ENCODE measurements at regions not wholly inside any gene's neighbourhood (a gene's known extent, or its start where the extent isn't known, plus 50 kb on each side); places are given as distances from the start of the nearest gene placed in this dataset.
A peak's percentile ranks its signal among the peaks of the same experiment; 100 is the strongest.

DNA sequence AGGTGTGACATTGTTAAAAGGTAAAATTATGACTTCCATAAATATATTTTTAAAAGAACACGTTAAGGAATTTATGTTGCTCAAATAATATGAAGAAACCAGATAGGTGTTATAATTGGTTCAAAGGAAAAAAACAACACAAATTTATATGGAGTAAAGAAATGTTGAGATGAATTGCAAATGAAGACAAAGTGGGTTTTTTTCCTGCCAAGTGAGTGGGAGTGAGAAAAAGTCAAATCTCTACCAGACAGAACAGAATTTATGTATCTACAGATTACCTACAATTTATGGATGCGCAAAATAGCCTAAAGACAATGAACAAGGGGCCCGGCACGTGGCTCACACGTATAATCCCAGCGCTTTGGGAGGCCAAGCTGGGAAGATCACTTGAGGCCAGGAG, 159.7 kb upstream of the SLC1A4 start:
- DNase-seq (ENCODE audit: low read depth): no peak

GRCh38 chr2:64831134-64831976, 157.8 kb upstream of the SLC1A4 start:
- peak; percentile 98 for DNase-seq (ENCODE audit: low read depth)

DNA sequence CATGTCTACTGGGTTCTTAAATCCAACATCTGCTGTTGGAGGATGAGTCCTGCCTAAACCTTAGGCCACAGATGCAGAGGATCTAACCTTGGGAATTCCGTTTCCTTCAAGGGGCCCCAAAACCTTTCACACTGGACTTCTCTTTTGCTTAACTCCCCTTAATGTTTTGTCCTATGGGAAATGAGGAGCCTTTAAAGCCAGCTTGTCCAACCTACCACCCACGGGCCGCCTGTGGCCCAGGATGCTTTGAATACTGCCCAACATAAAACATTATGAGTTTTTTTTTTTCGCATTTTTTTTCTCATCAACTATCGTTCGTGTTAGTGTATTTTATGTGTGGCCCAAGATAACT, 157.2 kb upstream of the SLC1A4 start:
- DNase-seq (ENCODE audit: low read depth): no peak

DNA sequence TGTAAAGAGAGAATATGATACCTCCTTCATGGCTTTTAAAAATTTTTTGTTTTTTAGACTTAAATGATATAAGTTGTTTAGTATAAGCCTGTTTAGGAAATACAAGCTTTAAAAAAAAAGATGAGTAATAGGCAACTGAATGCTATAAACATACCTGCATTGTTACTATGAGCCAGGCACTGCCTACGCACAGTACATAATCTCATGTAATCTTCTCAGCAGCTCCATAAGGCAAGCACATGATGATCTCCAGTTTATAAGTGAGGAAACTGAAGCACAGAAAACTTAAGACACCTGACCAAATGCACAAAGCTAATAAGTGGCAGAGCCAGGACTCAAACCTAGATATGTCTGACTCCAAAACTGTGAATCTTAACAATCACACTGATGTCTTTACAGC, 156.3 kb upstream of the SLC1A4 start:
- DNase-seq (ENCODE audit: low read depth): no peak

- DNase-seq (ENCODE audit: low read depth): no peak
These were observed 152.6 kb upstream of the SLC1A4 start for GRCh38 chr2:64836566-64836965.

DNA sequence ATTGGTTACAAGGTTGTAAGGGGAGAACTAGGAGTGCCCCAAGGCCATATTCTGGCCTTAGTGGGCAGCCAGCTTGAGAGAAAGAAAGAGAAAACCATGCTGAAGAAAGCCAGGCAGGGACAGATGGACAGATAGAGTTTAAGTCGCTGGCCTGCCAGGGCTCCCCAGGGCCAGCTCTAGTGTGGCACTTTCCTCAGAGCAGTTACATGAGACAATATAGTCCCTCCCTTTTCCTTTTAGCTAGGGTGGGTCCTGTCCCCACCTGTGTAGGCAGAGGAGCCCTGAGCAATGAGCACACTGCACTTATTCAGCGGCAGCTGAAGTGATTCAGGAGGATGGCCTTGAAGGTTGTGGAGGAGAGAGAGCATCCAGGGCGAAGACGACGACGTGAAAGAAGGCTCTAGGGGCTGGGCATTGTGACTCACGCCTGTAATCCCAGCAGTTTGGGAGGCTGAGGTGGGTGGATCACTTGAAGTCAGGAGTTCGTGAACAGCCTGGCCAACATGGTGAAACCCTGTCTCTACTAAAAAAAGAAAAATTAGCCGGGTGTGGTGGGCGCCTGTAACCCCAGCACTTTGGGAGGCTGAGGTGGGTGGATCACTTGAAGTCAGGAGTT, 152.0 kb upstream of the SLC1A4 start:
- DNase-seq (ENCODE audit: low read depth): peak; percentile 82

DNA sequence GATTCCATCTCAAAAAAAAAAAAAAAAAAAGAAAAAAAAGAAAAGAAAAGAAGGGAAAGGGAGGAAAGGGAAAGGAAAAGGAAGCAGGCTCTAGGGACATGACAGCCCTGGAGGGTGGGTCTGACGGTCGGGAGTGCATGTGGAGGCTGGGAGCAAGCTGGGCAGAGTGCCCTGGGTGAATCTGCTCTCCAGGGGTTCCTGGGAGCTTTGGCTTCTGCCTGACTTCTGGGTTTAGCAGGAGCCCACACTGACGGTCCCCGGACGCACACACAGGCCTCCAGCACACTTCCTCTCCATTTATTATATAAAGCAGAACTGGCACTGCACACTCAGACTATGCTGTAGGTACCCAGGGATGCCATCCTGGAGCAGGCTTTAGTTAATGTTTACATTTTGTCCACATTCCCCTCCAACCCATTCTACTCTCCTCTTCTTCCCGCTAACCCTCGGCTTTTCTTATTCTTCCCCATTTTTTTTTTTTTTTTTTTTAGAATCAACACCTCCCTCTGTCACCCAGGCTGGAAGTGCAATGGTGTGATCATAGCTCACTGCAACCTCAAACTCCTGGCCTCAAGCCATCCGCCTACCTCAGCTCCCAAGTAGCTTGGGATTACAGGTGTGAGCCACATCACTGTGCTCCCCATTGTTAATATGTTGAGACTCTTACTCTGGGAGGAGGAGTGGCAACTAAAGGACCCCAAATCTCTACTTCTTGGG, 151.1 kb upstream of the SLC1A4 start:
- peak; percentile 60 for DNase-seq (ENCODE audit: low read depth)

DNA sequence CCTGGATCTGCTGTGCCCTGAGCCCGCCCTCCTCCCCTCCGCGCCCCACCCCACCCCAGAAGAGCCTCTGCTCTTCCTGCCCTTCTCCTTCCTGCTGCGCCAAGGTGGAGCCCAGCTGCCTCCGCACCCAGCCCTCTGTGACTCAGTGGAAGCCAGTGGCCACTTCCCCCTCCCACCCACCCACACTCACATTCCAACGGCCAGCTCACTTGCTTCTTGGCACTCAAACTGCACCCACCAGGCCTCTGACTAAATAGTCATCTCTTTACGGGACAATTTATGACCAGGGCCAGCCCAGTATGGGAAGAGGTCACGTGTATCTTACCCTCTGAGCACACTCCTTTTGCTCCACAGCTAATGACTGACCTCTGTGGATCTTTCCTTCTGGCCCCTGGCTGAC, 150.4 kb upstream of the SLC1A4 start:
- peak; percentile 97 for DNase-seq (ENCODE audit: low read depth)

DNA sequence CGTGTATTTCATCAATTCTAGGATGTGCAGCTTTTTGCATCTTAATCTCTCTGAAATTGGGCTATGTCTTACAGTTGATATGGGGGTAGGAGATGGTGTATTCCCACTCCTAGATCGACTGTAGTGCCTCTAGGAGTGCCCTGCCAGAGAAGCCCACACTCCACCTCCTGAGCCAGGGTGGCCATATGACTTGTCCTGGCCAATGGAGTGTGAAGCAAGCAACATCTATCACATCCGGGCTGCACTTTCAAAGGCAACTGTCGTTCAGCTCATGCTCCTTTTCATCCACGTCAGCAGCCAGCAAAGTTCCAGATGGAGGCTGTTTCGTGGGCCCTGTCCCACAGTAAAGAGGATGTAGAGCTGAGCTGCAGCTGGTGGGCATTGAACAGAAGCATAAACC, 149.4 kb upstream of the SLC1A4 start:
- DNase-seq (ENCODE audit: low read depth): peak; percentile 40

- peak; percentile 32 for DNase-seq (ENCODE audit: low read depth)
These were observed 148.7 kb upstream of the SLC1A4 start for GRCh38 chr2:64840426-64840881.

- DNase-seq (ENCODE audit: low read depth): no peak
These were observed 147.7 kb upstream of the SLC1A4 start for GRCh38 chr2:64841461-64841860.

- no peak for DNase-seq (ENCODE audit: low read depth)
These were observed 147.2 kb upstream of the SLC1A4 start for GRCh38 chr2:64842030-64842429.

GRCh38 chr2:64844087-64844486, 145.1 kb upstream of the SLC1A4 start:
- DNase-seq (ENCODE audit: low read depth): no peak

GRCh38 chr2:64845273-64845905, 143.8 kb upstream of the SLC1A4 start:
- no peak for DNase-seq (ENCODE audit: low read depth)

GRCh38 chr2:64846177-64846576, 143.0 kb upstream of the SLC1A4 start:
- peak; percentile 50 for DNase-seq (ENCODE audit: low read depth)

DNA sequence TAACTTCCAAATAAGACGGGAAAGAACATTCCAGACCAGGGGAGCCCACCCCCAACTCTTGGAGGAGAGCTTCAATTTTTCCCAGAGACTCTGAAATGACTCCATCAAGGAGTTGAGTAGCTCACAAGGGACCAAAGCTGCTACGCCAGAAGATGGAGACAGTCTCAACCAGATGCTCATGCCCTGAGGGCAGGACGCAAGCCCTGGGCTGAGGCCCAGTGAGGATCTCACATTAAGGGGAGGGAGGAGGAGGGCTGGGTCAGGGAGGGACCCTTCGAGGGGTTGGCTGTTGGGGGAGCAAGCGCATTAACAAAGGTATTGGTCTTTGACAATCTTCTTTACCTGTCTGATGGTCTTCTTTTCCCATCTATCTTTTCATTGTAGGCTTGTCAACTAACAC, 141.3 kb upstream of the SLC1A4 start:
- DNase-seq (ENCODE audit: low read depth): no peak

- DNase-seq (ENCODE audit: low read depth): no peak
These were observed 140.8 kb upstream of the SLC1A4 start for GRCh38 chr2:64848363-64848762.

DNA sequence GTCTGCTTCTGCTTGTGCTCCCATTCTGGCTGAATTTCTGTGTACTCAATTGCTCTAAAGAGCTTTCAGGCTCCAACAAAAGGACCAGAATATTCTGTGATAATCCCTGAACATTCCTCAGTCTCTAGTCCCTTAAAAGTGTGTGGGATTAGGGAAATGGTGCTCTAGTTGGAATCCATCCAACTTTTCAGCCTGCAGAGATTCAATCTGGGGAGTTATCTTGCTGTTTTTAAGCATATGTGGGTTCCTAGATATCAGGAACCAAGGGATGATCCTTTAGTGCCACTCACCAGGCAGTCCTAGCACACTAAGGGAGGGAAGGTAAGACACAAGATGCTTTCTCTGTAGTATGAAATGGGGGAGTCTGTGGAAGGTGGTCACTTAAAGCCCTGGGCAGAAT, 140.3 kb upstream of the SLC1A4 start:
- DNase-seq (ENCODE audit: low read depth): no peak

DNA sequence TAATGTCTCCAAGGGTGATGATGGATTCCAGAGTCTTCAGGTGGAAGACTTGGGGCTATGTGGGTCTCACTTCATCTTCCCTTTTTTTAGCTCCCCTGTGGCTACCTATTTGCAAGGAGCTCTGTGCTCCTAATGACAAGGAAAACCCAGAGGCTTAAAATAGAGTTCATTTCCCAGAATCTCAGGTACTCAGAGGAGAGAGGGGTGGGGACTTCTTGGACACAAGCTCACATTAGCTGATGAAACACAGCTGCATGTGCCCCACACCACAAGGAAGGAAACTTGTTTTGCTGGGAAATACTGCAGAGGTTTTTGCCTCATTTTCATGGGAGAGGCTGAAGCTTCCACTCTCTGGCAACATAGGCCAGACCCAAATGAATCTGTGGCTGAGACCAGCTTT, 138.6 kb upstream of the SLC1A4 start:
- no peak for DNase-seq (ENCODE audit: low read depth)

- no peak for DNase-seq (ENCODE audit: low read depth)
These were observed 136.4 kb upstream of the SLC1A4 start for GRCh38 chr2:64852771-64853241.

GRCh38 chr2:64853306-64853705, 135.9 kb upstream of the SLC1A4 start:
- no peak for DNase-seq (ENCODE audit: low read depth)

DNA sequence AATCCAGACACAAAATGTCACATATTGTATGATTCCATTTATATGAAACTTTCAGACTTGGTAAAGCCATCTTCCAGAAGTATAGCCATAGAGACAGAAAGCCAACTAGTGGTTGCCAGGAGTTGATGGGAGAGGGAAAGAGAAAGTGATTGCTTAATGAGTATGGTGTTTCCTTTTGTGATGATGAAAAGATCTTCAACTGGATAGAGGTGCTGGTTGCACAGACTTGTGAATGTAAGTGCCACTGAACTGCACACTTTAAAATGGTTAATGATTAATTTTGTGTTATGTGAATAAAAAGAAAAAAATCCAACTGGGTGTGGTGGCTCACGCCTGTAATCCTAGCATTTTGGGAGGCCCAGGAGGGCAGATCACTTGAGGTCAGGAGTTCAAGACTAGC, 135.3 kb upstream of the SLC1A4 start:
- DNase-seq (ENCODE audit: low read depth): no peak
